NCI-H2107 treated with DMSO at 0.1 percent for 48 hours (cell line): ENCODE measurements at regions not wholly inside any gene's neighbourhood (a gene's known extent, or its start where the extent isn't known, plus 50 kb on each side); places are given as distances from the start of the nearest gene placed in this dataset.

Experiments
- DNase-seq: peaks from one replicate; lab custom pipeline; 2025; ENCODE audit not compliant: unreplicated experiment; lab: John Stamatoyannopoulos, UW

DNA sequence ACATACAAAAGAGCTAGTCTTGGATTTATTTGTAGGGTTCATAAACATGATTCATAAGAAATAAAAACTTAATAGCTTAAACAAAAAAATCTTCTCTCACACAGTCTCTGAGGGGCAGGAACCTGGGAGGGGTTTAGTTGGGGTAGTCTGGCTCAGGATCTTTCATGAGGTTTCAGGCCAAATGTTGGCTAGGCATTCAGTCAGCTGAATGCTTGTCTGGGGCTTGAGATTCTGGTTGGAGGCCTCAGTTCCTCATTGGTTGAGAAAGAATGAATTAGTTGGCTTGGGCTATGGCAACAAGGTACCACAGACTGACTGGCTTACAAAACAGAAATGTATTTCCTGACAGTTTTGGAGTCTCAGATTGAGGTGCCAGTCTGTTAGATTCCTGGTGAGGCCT is 74.3 kb downstream of the ANKRD7 start:
- no peak for DNase-seq

DNA sequence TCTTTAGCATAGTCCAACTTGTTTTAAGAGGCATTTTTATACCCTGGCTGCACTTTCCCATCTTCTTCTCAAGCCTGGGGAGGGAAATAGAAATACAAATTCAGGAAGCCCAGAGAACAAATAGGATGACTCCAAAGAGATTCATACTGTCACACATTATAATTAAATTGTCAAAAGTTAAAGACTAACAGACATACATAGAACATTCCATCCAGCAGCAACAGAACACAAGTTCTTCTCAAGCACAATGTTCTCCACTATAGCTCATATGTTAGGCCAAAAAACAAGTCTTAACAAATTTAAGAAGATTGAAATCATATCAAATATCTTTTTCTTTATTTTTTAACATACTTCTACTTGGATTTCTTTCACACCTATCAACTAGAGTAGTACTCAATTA is 75.7 kb downstream of the ANKRD7 start:
- DNase-seq: no peak

DNA sequence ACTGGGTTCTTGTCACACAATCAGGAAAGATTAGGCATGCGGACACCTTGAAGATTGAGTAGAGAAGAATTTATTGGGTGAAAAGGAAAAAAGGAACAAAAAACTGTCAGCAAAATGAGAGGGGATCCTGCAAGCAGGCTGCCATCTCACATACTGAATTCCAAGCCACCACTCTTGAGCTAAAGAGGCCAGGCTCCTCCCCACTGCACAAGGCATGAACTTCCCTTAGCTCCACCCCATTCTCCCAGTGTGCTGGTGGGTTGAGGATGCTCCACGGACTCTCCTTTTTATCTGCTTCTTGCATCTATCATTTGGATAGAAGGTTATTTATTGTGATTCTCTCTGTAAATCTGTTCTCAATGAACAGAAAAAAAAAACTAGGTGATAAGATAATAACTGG is 79.6 kb downstream of the ANKRD7 start:
- DNase-seq: no peak

DNA sequence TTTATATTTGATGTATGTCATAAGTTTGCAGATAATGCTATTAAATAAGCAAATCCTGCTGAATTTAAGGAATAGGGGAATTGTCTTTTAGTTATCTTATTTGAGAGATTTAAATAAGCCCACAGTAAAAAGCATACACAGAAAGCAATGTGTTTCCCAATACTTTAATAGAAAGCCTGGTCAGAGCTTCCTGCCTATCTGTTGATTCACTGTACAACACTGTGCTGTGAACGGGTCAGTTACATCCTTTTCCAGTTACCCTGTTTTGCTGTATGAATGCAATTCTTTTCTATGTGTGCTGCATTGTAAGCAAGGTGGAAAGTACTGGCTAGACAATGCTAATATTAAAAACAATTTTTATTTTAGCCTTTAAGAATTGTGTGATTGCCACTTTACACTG is 81.2 kb downstream of the ANKRD7 start:
- no peak for DNase-seq

DNA sequence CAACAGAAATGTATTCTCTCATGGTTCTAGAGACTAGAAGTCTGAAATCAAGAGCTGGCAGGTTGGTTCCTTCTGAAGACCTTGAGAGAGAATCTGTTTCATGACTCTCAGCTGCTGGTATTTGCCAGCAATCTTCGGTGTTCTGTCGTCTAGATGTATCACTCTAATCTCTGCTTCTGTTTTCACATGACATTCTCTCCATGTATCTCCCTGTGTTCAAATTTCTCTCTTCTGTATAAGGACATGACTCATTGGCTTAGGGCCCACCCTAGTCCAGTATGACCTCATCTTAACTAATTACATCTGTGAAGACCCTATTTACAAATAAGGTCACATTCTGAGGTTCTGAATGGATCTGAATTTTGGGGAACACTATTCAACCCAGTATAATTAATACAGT is 82.3 kb downstream of the ANKRD7 start:
- no peak for DNase-seq

DNA sequence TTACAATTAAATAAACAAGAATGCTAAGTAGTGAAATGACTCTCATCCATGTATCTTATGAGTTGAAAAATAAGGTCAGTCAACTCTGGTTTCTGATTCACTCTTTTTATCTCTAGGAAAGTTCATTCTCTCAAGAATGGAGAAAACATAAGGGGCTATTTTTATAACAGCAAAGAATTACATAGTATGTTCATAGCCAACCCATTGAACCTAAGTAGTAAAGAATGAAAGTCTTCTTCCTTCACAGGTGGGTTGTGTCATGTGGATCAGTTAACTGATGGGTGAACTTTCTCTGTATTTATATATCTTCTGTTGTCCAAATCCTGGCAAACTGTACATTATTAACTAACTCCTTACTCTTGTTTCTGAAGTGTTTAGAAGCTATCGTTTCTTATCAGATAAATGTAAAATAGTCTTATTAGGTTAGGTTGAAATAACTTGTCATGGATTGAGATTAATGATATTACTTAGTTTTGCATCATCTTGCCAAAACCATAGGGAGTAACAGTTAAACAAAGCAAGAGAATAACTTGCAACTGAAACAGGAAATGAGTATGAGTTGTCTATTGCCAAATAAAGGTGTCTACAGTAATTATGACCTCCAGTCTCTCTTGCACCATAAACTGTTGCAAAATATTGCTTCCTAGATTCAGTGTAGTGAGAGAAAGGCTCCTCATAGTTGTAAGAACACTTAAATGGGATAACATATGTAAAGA is 86.8 kb downstream of the ANKRD7 start:
- no peak for DNase-seq

DNA sequence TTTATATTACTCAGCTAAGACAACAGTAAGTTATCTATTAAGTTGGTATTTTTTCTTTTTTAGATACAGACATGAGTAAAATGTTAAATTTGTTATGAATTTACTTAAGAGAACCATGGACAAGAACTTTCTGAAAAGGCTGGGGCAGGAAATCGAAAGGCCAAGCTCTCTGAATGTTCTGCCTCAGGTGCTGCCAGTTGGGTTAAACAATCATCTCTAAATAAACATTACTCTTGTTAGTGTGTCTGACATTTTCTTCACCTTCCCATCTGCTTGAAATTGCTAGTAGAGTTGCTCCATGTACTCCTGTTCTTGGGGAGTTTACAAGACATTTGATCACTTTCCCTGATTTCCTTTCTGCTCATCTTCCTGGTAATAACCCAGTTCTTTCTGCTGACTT is 87.5 kb downstream of the ANKRD7 start:
- DNase-seq: no peak

DNA sequence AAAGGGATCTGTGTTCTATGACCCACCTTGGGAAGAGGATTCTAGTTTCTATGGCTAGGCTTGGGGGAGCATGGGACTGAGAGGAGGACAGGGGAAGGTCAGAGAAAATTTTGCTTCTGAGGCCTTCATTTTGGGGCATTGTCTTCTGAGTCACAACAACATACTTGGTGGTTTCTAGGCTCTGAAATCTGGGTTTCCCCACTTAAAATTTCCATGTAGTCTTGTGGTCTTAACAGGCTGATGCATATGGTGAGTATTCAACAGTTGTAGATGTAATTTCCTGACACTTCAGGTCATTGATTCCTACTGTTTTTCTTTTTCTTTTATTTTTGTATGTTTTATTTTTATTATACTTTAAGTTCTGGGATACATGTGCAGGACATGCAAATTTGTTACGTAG is 88.5 kb downstream of the ANKRD7 start:
- DNase-seq: no peak

DNA sequence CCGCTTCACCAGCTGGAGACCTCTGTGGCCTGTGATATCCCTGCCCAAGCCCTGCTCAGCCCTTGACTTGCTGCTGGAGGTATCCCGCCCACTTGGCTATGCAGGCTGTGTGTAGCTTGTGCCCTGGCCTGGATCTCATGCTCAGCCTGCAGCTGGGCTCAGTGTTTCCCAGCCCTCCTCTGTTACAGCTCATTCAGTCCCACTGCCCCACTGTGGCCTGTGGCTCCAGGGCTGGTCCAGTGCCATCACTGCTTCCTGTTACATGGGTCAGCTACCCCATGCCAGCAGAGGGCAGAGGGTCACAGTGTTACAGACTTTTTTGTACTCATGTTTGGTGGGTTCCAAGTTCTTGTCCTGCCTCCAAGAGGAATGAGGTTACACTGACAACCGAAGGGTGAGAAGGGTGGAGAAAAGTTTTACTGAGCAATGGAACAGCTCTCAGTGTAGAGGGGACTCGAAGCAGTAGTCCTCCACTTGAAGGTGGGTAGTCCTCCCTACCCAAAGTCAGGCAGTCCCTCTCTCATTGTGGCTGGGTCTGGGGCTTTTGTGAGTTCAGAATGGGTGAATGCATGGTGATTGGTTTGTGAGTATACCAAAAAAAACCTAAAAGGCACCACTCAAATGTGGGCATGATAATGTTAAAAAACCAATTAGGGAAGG is 100.4 kb downstream of the ANKRD7 start:
- no peak for DNase-seq

DNA sequence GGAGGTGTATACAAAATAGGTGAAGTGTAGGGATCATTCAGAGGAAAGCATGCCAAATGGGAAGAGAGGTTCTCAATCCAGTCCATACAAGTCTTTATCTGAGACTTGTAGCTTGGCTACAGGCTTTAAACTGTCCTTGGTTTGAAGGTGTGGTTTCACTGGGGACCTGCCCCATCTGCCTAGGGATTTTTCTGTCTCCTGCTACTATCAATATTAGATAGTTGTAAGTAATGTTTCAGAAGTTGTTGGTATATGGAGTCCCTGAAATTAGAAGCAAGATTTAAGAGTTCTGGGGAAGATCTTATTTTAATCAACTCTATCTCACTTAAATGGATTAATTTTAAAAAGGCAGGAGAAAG is 100.9 kb downstream of the ANKRD7 start:
- no peak for DNase-seq

DNA sequence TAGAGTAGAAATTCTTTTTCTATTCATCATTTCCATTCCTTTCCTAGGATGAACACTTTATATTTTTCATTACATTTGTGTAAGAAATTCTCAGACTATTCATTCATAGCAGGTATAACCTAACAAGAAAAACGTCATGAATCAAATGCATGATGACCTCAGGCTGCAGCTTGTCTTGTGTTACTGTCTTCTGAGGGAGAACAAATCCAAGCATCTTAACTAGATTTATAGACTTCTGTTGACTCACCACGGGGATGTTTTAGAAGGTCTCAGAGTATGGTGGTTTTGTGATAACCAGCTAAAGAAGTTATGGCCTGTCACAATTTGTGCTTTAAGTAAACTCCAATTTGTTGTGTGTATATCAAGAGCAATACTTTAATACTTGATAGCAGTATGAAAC is 102.7 kb downstream of the ANKRD7 start:
- no peak for DNase-seq

DNA sequence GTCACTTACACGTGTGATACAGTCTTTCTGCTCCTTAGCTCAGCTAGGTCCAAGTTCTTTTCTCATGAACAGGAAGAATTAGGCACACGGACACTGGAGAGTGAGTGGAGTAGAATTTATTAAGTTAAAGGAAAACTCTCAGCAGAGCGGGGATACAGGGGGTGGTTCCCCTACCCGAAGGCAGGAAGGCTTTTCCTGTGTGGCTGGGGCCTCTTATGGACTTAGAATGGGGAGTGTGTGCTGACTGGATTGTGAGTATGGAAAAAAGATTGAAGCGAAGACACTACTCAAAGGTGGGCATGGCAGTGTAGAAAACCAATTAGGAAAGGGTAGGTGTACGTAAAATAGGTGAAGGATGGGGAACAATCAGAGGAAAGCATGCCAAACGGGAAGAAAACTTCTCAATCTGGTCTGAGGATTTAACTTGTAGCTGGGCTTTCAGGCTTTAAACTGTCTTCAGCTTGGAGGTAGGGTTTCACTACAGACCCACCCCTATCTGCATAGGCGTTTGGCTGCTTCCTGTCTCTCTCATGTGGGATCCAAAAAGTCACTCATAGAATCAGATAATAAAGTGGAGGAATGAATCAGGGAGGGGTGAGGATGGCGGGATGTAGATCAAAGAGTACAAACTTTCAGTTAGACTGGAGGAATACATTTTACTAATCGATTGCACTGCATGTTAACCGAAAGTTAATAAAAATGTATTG is 104.2 kb downstream of the ANKRD7 start:
- no peak for DNase-seq

DNA sequence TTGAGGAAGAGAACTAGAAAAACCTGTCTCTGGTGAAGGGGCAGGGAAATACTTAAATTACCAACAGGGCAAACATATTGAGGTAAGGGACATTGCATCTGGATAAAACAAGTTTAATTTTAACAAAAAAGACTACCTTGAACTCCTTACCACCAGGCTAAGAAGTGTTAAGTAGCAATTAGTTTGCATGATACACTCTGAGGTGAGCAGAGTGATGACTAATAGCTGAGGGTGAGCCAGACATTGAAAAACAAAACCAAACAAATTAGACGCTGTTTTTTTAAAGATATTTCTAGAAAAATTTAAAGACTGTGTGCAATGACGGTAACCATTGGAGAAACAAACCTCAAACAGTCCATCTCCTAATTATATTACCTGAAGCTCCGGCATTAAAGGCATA is 105.9 kb downstream of the ANKRD7 start:
- DNase-seq: no peak

DNA sequence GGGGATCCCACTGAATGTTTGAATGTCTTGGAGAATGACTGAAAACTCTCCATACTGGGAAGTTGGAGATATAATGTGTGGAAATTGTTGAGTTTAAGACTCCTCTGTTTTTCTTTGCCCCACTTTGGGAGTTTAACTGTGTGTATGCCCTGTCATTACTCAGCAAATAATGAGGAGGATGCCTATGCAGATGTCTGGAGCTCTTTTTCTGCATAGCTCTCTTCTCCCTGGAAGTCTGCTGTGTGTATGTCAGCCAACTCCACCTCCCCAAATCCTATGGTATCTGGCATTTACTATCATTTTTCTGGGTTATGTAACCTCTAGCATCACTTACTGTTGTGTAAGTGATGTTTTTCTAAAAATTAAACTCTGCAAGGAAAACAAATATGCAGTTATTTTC is 122.2 kb downstream of the ANKRD7 start:
- DNase-seq: no peak

DNA sequence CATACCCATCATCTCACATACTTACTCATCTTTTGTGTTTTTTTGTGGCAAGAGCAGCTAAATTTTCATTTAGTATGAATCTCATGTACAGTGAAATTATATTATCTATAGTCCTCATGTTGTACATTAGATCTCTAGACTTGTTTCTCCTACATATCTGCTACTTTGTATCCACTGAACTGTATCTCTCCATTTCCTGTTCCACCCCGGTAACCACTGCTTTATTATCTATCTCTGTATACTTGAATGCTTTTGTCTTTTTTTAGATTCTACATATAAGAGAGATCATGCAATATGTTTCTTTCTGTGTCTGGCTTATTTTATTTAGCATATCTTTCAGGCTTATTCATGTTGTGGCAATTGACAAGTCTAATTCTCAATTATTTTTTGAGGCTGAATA is 125.1 kb downstream of the ANKRD7 start:
- no peak for DNase-seq

DNA sequence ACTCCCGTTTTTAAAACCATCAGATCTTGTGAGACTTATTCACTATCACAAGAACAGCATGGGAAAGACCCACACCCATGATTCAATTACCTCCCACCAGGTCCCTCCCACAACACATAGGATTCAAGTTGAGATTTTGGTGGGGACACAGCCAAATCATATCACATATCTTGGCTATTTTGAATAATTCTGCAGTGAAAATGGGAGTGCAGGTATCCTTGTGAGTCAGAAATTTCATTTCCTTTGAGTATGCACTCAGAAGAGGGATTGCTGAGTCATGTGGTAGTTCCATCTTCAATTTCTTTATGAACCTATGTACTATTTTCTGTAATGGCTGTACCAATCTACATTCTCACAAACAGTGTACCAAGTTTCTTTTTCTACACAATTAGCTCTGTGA is 125.8 kb downstream of the ANKRD7 start:
- no peak for DNase-seq

DNA sequence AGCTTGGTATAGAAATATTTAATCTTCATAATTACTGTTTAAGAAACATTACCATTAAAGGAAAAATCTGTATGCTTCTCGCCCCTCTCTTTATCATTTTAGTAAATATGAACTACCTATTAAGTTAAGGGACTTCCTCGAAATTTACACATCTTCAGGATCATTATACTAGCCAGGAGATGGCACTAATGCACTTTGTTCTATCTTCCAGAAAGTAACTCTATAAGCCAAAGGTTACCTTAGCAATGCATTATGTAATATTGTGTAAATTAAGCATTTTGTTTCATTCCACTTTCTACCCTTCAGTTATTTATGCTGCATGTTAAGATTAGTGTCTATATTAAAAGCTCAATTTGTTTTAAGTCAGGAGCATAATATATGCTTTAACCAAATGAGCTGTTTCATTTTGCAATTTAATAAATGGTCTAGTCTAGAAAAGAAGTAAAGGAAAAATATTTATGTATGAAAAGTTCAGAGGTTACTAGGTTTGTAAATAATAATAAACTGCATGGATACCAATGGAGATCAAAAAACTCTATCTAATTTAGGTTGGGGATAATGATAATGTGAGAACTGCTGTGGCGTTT is 128.5 kb downstream of the ANKRD7 start:
- DNase-seq: no peak

DNA sequence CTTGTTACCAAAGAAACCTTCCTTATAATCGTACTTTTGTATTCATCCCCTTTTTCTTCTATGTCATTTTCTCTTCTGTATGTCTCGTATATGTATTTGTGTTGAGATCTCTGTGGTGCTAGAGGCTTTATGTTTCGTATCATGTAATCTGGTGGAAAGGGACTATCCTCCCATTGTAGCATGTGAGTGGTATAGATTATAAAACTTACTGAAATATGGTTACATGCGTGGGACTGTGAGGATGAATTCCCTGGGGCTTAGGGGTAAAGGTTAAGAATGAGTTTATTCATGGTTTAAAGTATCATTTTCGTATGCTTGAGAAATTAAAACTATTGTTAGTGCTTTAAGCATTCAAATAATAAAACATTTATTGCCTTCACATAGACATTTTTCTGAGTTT is 141.9 kb downstream of the ANKRD7 start:
- no peak for DNase-seq

DNA sequence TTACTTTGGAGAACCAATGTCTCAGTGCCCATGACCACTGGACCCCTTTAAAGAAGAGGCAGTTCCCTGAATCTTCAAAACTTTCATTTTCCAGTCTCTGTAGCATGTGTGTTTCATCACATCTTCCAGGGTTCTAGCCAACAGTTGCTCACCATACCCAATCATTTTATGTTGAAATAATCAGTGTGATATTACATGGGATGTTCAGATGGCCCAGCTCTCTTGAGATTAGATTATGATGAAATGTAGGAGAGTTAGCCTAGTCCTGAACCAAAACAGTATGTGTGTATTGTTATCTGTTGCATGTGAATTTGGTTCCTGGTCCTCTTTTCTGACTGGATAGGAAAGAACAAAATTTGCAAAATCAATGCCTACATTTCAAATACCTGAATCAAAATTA is 144.5 kb downstream of the ANKRD7 start:
- no peak for DNase-seq

DNA sequence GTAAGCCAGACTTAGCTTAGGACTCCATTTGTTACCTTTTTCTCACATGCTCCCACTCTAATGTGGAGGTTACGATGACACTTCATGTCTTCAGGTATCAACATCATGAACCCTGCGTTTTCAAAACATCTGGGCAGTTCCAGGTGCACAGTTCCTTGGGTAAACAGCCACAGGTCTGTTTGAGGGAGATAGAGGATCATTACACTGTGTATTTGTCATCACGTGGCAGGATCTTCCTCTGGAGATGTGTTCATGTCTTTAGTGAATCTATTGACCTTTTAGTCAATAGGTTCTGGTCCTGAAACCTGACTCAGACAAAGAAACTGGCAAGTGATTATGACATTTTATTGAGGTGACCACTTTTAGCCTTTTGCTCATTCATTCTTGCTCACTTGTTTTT is 145.5 kb downstream of the ANKRD7 start:
- no peak for DNase-seq

DNA sequence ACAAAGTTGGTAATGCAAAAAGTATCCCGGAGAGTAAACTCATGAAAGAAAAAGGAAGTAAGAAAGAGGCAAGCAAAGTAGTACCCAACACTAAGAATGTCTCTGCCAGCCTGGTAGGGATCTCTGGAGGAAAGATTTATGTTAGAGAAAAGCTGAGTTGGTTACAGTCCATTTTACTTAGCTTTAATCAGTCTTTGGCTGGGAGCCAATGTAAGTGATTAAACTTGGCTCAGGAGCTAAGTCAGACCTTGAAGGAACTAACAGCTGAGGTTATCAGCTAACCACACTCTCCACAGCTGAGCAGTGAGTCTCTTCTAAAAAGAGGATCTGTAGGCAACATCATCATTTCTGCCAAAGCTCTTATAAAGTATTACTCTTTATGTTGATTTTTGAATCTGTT is 148.0 kb downstream of the ANKRD7 start:
- DNase-seq: no peak

DNA sequence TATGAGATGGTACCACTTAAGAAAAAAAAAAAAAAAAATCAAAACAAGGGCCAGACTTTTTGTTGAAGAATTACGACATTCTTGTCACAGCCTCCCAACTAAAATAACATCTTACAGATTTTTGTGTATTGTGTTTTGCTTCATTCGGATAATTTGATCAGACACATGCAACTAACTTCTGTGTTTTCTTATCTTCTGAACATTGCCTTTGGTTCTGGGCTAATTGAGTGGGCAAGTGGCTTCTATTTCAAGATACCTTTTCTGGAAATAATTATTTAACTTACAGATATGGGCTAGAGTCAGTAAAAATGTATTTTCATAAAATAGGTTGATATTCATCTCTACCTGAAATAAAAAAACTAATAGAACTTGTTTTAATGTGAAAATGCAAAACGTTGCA is 165.1 kb downstream of the ANKRD7 start:
- DNase-seq: no peak
